GM12878 (cell line): ENCODE measurements at regions not wholly inside any gene's neighbourhood (a gene's known extent, or its start where the extent isn't known, plus 50 kb on each side); places are given as distances from the start of the nearest gene placed in this dataset.

Source experiments
- BACH1 ChIP-seq: fragments of 450-650 bp; IDR thresholded peaks from 2 replicates; pipeline ENCODE4 v1.6.1; 2017; ENCODE audit warnings: mild to moderate bottlenecking, borderline replicate concordance
- CTCF ChIP-seq, 3 experiments: IDR thresholded peaks in 2 of 3; conservative IDR thresholded peaks in 1 of 3; 2 replicates each; pipeline ENCODE4 v1.5.1; 2011; ENCODE audit warnings: low read depth in 3 of 3, low read length in 3 of 3, mild to moderate bottlenecking in 3 of 3, control low read depth in 2 of 3, moderate library complexity in 2 of 3, inconsistent platforms in 1 of 3, mixed read lengths in 1 of 3; ENCODE audit not compliant: control insufficient read depth in 2 of 3, insufficient read depth in 1 of 3; ENCODE audit errors: extremely low read depth in 1 of 3
- DPF2 ChIP-seq: fragments of 450-650 bp; IDR thresholded peaks from 2 replicates; pipeline ENCODE4 v1.6.1; 2017; ENCODE audit warnings: mild to moderate bottlenecking
- EP300 ChIP-seq, 2 experiments: fragments of 150-350 bp in 1 of 2; IDR thresholded peaks; 2 replicates each; pipeline ENCODE4 v1.6.1; 2011 to 2012; ENCODE audit warnings: low read depth in 2 of 2, low read length in 2 of 2, borderline replicate concordance in 1 of 2, improper control_type of control experiment in 1 of 2, inconsistent platforms in 1 of 2; ENCODE audit not compliant: control insufficient read depth in 1 of 2
- EZH2 ChIP-seq: IDR thresholded peaks from 2 replicates; pipeline ENCODE4 v1.6.1; 2012; ENCODE audit warnings: low read depth, mild to moderate bottlenecking, control low read depth, inconsistent platforms, low read length, borderline replicate concordance; ENCODE audit not compliant: control insufficient read depth
- HCFC1 ChIP-seq: fragments of 150-350 bp; IDR thresholded peaks from 2 replicates; pipeline ENCODE4 v1.6.1; 2014; ENCODE audit warnings: low read length
- NR2C2 ChIP-seq: IDR thresholded peaks from 2 replicates; pipeline ENCODE4 v1.6.1; 2011; ENCODE audit warnings: borderline replicate concordance, low read depth; ENCODE audit not compliant: control insufficient read depth, insufficient read length
- PBX3 ChIP-seq: IDR thresholded peaks from 2 replicates; pipeline ENCODE4 v1.6.1; 2011; ENCODE audit warnings: mild to moderate bottlenecking, low read depth, low read length, moderate library complexity; ENCODE audit not compliant: insufficient replicate concordance
- POLR2A ChIP-seq: IDR thresholded peaks from 2 replicates; pipeline ENCODE4 v1.6.1; 2011; ENCODE audit warnings: low read depth, mild to moderate bottlenecking, low read length
- POLR2AphosphoS5 ChIP-seq: IDR thresholded peaks from 2 replicates; pipeline ENCODE4 v1.6.1; 2011; ENCODE audit warnings: mild to moderate bottlenecking, low read length, inconsistent platforms
- REST ChIP-seq: IDR thresholded peaks from 2 replicates; pipeline ENCODE4 v1.6.1; 2012; ENCODE audit warnings: mild to moderate bottlenecking, low read depth, low read length
- USF2 ChIP-seq: IDR thresholded peaks from 2 replicates; pipeline ENCODE4 v1.6.1; 2011; ENCODE audit warnings: low read depth, low read length, improper control_type of control experiment, borderline replicate concordance
- ZNF274 ChIP-seq: IDR thresholded peaks from one replicate; pipeline ENCODE4 v1.8.0; 2011; ENCODE audit not compliant: insufficient read length, insufficient read depth

DNA sequence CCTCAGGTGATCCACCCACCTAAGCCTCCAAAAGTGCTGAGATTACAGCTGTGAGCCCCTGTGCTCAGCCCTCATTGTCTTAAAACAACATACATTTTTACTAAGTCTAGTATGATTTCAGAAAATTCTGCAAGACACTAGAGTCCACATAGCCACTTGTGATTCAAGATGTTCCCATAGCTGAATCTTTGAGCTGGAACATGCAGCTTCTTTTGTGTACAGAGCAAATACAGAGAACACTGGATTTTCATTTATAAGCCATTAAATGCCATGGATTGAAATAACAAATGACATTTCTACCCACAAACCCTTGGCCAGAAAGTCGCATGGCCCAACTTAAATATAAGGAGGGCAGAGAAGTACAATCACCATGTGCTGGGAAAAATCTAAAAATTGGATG is 1489.2 kb upstream of the GBE1 start:
- TF ChIP-seq USF2 = no peak
- no peak for TF ChIP-seq REST
- TF ChIP-seq CTCF (IDR thresholded peaks at IDR 0.05 in 2 of 3, conservative IDR thresholded peaks at IDR 0.05 in 1 of 3; ENCODE audit: control insufficient read depth in 2 of 3, extremely low read depth in 1 of 3, insufficient read depth in 1 of 3, low read depth in 3 of 3, low read length in 3 of 3) = no peak
- no peak for TF ChIP-seq EP300 (IDR thresholded peaks at IDR 0.05; ENCODE audit: borderline replicate concordance in 1 of 2, control insufficient read depth in 1 of 2, low read depth in 2 of 2, low read length in 2 of 2)
- no peak for TF ChIP-seq HCFC1
- no peak for TF ChIP-seq DPF2
- TF ChIP-seq NR2C2 = no peak
- TF ChIP-seq ZNF274 = no peak
- no peak for TF ChIP-seq PBX3
- no peak for TF ChIP-seq POLR2AphosphoS5
- TF ChIP-seq BACH1 = no peak
- no peak for TF ChIP-seq EZH2
- TF ChIP-seq POLR2A = no peak
